ENCODE measurements at regions not wholly inside any gene's neighbourhood (a gene's known extent, or its start where the extent isn't known, plus 50 kb on each side); places are given as distances from the start of the nearest gene placed in this dataset.
"Not testable (repeated sequence)": the region's sequence is repeated elsewhere in the genome, so short reads cannot be mapped to it uniquely, and the experiment has no call there.

DNA sequence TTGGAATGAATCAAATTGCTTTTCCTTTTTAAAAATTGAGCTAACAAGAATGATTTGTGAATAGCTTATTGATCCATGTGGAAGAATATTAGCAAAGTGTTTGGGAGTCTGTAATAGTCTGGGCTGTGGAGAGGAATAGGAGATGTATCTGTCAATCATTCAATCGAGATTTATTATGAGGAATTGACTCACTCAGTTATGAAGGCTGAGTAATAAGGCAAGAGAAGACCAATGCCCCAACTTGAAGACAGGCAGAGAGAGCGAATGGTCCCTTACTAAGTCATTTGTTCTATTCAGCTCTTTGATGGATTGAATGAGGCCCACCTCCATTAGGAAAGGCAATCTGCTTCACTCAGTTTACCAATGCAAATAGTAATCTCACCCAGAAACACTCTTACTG, 403.0 kb downstream of the CD83 start:
- no peak overlapping the region for H3K4me3 ChIP-seq (ENCODE audit: low read depth, low read length, poor library complexity, severe bottlenecking)
- CTCF ChIA-PET (ENCODE audit: unreplicated experiment) = interaction anchor here (0.6 kb wide), 1 partner anchor 323 kb away, joined by 3 read pairs; no protein-coding TSS in a partner anchor
- DNase-seq (ENCODE audit: low spot score) = no peak
- no peak overlapping the region for H3K27ac ChIP-seq (ENCODE audit: low read depth, low read length, poor library complexity, severe bottlenecking)
- H3K36me3 ChIP-seq (ENCODE audit: insufficient read depth, low read length) = no peaks in the 10 kb centered on the region
- no peaks in the 10 kb centered on the region for H4K20me1 ChIP-seq (ENCODE audit: insufficient read depth, low read length)
- POLR2A ChIA-PET = interaction anchor here (0.9 to 1.4 kb wide), 2 partner anchors 11 to 23 kb away, joined by 3 to 5 read pairs; no protein-coding TSS in a partner anchor
- no peaks in the 10 kb centered on the region for H3K9me2 ChIP-seq (ENCODE audit: insufficient read depth, low read length)
- TF ChIP-seq CTCF (conservative IDR thresholded peaks at IDR 0.05; ENCODE audit: low read length) (no peak), EZH2phosphoT487 (IDR thresholded peaks at IDR 0.05; ENCODE audit: borderline replicate concordance, low read depth, low read length) (no peak)
- no peak overlapping the region for H3K4me2 ChIP-seq (ENCODE audit: low read length)
- intact Hi-C loops (cut with micrococcal nuclease; ENCODE audit: unreplicated experiment) = no loop called here
- no peaks in the 10 kb centered on the region for H3K4me1 ChIP-seq (ENCODE audit: insufficient read depth, low read length, poor library complexity, severe bottlenecking)
- no peak overlapping the region for H2AFZ ChIP-seq (ENCODE audit: low read length)
- H3K79me2 ChIP-seq (ENCODE audit: insufficient read depth, low read depth, low read length) = no peaks in the 10 kb centered on the region
- no TSS peak for BruUV-seq (replicated peaks)
- no peaks in the 10 kb centered on the region for H3K9me3 ChIP-seq (ENCODE audit: low read length)

DNA sequence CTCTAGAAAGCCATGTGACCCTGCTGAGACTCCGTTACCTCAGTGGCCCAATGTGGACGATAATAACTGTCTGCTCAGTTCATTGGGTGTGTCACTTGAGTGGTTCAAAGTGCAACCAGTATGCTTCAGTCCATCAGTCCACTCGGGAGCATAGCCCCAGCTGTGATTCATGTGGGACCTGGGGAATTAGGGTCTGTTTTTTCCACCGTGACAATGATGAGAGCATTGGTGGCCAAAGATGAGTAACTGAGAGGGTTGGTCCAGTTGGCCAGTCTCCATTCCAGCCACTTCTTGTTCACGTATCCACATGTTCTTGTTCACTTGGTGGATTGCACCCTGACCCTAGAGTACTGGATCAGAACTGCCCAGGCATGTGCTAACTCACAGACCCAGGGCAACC, 403.6 kb downstream of the CD83 start:
- no peak overlapping the region for H2AFZ ChIP-seq (ENCODE audit: low read length)
- H4K20me1 ChIP-seq (ENCODE audit: insufficient read depth, low read length) = no peaks in the 10 kb centered on the region
- no peaks in the 10 kb centered on the region for H3K79me2 ChIP-seq (ENCODE audit: insufficient read depth, low read depth, low read length)
- intact Hi-C loops (cut with micrococcal nuclease; ENCODE audit: unreplicated experiment) = no loop called here
- POLR2A ChIA-PET = interaction anchor here (0.6 kb wide), 1 partner anchor 616 kb away, joined by 6 read pairs; no protein-coding TSS in a partner anchor
- no peak overlapping the region for H3K4me2 ChIP-seq (ENCODE audit: low read length)
- no peaks in the 10 kb centered on the region for H3K9me2 ChIP-seq (ENCODE audit: insufficient read depth, low read length)
- no peak overlapping the region for H3K4me3 ChIP-seq (ENCODE audit: low read depth, low read length, poor library complexity, severe bottlenecking)
- DNase-seq (ENCODE audit: low spot score) = no peak
- no TSS peak for BruUV-seq (replicated peaks)
- no peaks in the 10 kb centered on the region for H3K4me1 ChIP-seq (ENCODE audit: insufficient read depth, low read length, poor library complexity, severe bottlenecking)
- no peaks in the 10 kb centered on the region for H3K9me3 ChIP-seq (ENCODE audit: low read length)
- CTCF ChIA-PET (ENCODE audit: unreplicated experiment) = no interaction called here
- no peaks in the 10 kb centered on the region for H3K36me3 ChIP-seq (ENCODE audit: insufficient read depth, low read length)
- no peak overlapping the region for H3K27ac ChIP-seq (ENCODE audit: low read depth, low read length, poor library complexity, severe bottlenecking)
- TF ChIP-seq CTCF (conservative IDR thresholded peaks at IDR 0.05; ENCODE audit: low read length) = no peak
- no peak for TF ChIP-seq EZH2phosphoT487 (IDR thresholded peaks at IDR 0.05; ENCODE audit: borderline replicate concordance, low read depth, low read length)

DNA sequence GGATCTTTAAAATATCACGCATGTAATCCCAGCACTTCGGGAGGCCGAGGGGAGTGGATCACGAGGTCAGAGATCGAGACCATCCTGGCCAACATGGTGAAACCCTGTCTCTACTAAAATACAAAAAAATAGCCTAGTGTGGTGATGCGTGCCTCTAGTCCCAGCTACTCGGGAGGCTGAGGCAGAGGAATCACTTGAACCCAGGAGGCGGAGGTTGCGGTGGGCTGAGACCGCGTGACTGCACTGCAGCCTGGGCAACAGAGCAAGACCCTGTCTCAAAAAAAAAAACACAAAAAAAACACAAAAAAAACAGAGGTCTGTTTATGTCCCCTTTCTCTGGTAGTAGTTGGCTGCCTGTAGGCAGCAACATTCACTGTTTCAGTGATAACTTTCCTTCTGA, 404.3 kb downstream of the CD83 start:
- intact Hi-C loops (cut with micrococcal nuclease; ENCODE audit: unreplicated experiment); H3K9me2 ChIP-seq (ENCODE audit: insufficient read depth, low read length); H3K79me2 ChIP-seq (ENCODE audit: insufficient read depth, low read depth, low read length); H3K4me1 ChIP-seq (ENCODE audit: insufficient read depth, low read length, poor library complexity, severe bottlenecking); CTCF ChIA-PET (ENCODE audit: unreplicated experiment); H3K27ac ChIP-seq (ENCODE audit: low read depth, low read length, poor library complexity, severe bottlenecking); H2AFZ ChIP-seq (ENCODE audit: low read length); DNase-seq (ENCODE audit: low spot score); H3K4me2 ChIP-seq (ENCODE audit: low read length); H3K36me3 ChIP-seq (ENCODE audit: insufficient read depth, low read length); BruUV-seq (replicated peaks); POLR2A ChIA-PET; H4K20me1 ChIP-seq (ENCODE audit: insufficient read depth, low read length); H3K9me3 ChIP-seq (ENCODE audit: low read length); H3K4me3 ChIP-seq (ENCODE audit: low read depth, low read length, poor library complexity, severe bottlenecking): not testable (repeated sequence)
